AG04449 (cell line): ENCODE measurements at regions not wholly inside any gene's neighbourhood (a gene's known extent, or its start where the extent isn't known, plus 50 kb on each side); places are given as distances from the start of the nearest gene placed in this dataset.

Source experiments
- CTCF ChIA-PET: fragments of 350-600 bp; formaldehyde crosslinking; extraction: SDS; loops from one replicate; lab custom pipeline; 2021; ENCODE audit warnings: antibody characterized with exemption; lab: Yijun Ruan, JAX
- POLR2A ChIA-PET: fragments of 400-600, 350-600 bp; formaldehyde crosslinking; extraction: SDS; loops from one replicate; lab custom pipeline; 2020; ENCODE audit warnings: antibody characterized with exemption, inconsistent platforms; lab: Yijun Ruan, JAX
- DNase-seq: peaks from one replicate; pipeline ENCODE4 v3.0.0-alpha.2; 2010; ENCODE audit warnings: low read depth, low spot score
- H3K4me3 ChIP-seq: 2 replicates; pipeline ENCODE4 v1.5.1; 2011; ENCODE audit warnings: low read depth, mild to moderate bottlenecking, control low read depth, low read length
- CTCF ChIP-seq: IDR thresholded peaks from one replicate; pipeline ENCODE4 v1.5.1; 2011; ENCODE audit warnings: mild to moderate bottlenecking, moderate library complexity, low read length, control low read depth, inconsistent platforms; ENCODE audit not compliant: insufficient read depth; ENCODE audit errors: missing control alignments

GRCh38 chr14:54050759-54051158, 94.1 kb upstream of the BMP4 start:
- DNase-seq: no peak
- H3K4me3 ChIP-seq: no peak overlapping the region
- CTCF ChIA-PET: interaction anchor here (1.1 kb wide), 1 partner anchor 298 kb away, joined by 3 read pairs; no protein-coding TSS in a partner anchor
- POLR2A ChIA-PET: no interaction called here
- TF ChIP-seq CTCF: no peak

GRCh38 chr14:54052696-54053385, 96.2 kb upstream of the BMP4 start:
- no peak for TF ChIP-seq CTCF
- H3K4me3 ChIP-seq: no peak overlapping the region
- ChIA-PET POLR2A (no interaction called here), CTCF (no interaction called here)
- no peak for DNase-seq

- POLR2A ChIA-PET: no interaction called here
- no peak overlapping the region for H3K4me3 ChIP-seq
- CTCF ChIA-PET: no interaction called here
- no peak for TF ChIP-seq CTCF
- DNase-seq: no peak
Measured at GRCh38 chr14:54053386-54053745, 96.7 kb upstream of the BMP4 start.

GRCh38 chr14:54058505-54058904, 101.9 kb upstream of the BMP4 start:
- ChIA-PET CTCF (no interaction called here), POLR2A (no interaction called here)
- no peak for DNase-seq
- H3K4me3 ChIP-seq: no peak overlapping the region
- no peak for TF ChIP-seq CTCF

- CTCF ChIA-PET: no interaction called here
- no peak overlapping the region for H3K4me3 ChIP-seq
- no peak for DNase-seq
- no peak for TF ChIP-seq CTCF
- POLR2A ChIA-PET: no interaction called here
Measured at GRCh38 chr14:54083549-54084239, 127.1 kb upstream of the BMP4 start.

GRCh38 chr14:54085232-54085761, 128.7 kb upstream of the BMP4 start:
- ChIA-PET POLR2A (no interaction called here), CTCF (no interaction called here)
- no peak for TF ChIP-seq CTCF
- DNase-seq: no peak
- no peak overlapping the region for H3K4me3 ChIP-seq
